HuH-7 (cell line): ENCODE measurements at regions not wholly inside any gene's neighbourhood (a gene's known extent, or its start where the extent isn't known, plus 50 kb on each side); places are given as distances from the start of the nearest gene placed in this dataset.

Experiments used
- DNase-seq: peaks from one replicate; pipeline ENCODE4 v3.0.0; 2011; ENCODE audit warnings: low spot score

GRCh38 chr13:73198991-73199411, 140.2 kb downstream of the KLF5 start:
- no peak for DNase-seq

GRCh38 chr13:73195091-73195490, 136.3 kb downstream of the KLF5 start:
- no peak for DNase-seq

- DNase-seq: peak; percentile 26
These were observed 135.5 kb downstream of the KLF5 start for GRCh38 chr13:73194310-73194709.

GRCh38 chr13:73193554-73193953, 134.7 kb downstream of the KLF5 start:
- DNase-seq: no peak

- DNase-seq: no peak
These were observed 131.7 kb downstream of the KLF5 start for GRCh38 chr13:73190477-73190876.

- no peak for DNase-seq
These were observed 131.0 kb downstream of the KLF5 start for GRCh38 chr13:73189776-73190175.

GRCh38 chr13:73189362-73189761, 130.6 kb downstream of the KLF5 start:
- DNase-seq: no peak

- no peak for DNase-seq
These were observed 128.3 kb downstream of the KLF5 start for GRCh38 chr13:73187106-73187505.

- DNase-seq: no peak
These were observed 121.0 kb downstream of the KLF5 start for GRCh38 chr13:73179650-73180274.

- no peak for DNase-seq
These were observed 119.2 kb downstream of the KLF5 start for GRCh38 chr13:73177916-73178565.

- no peak for DNase-seq
These were observed 118.2 kb downstream of the KLF5 start for GRCh38 chr13:73177017-73177416.

- DNase-seq: no peak
These were observed 115.8 kb downstream of the KLF5 start for GRCh38 chr13:73174521-73175010.

GRCh38 chr13:73173279-73173811, 114.5 kb downstream of the KLF5 start:
- DNase-seq: no peak

GRCh38 chr13:73171926-73172325, 113.1 kb downstream of the KLF5 start:
- no peak for DNase-seq

- peak; percentile 20 for DNase-seq
These were observed 112.5 kb downstream of the KLF5 start for GRCh38 chr13:73171271-73171682.

- DNase-seq: no peak
These were observed 111.2 kb downstream of the KLF5 start for GRCh38 chr13:73169971-73170370.

GRCh38 chr13:73168953-73169401, 110.2 kb downstream of the KLF5 start:
- DNase-seq: no peak

- DNase-seq: no peak
These were observed 109.6 kb downstream of the KLF5 start for GRCh38 chr13:73168226-73168952.

GRCh38 chr13:73167028-73167820, 108.4 kb downstream of the KLF5 start:
- DNase-seq: no peak

- DNase-seq: no peak
These were observed 107.4 kb downstream of the KLF5 start for GRCh38 chr13:73166204-73166603.

GRCh38 chr13:73162912-73163911, 104.4 kb downstream of the KLF5 start:
- no peak for DNase-seq
